HG03280 (cell line): ENCODE measurements at regions not wholly inside any gene's neighbourhood (a gene's known extent, or its start where the extent isn't known, plus 50 kb on each side); places are given as distances from the start of the nearest gene placed in this dataset.
"Not testable (repeated sequence)": the region's sequence is repeated elsewhere in the genome, so short reads cannot be mapped to it uniquely, and the experiment has no call there.

ENCODE experiments used
- ATAC-seq: cut with Tn5 transposase; IDR thresholded peaks from one replicate; pipeline ENCODE4 v1.9.1; 2021; ENCODE audit warnings: mild to moderate bottlenecking, moderate library complexity; ENCODE audit not compliant: unreplicated experiment

DNA sequence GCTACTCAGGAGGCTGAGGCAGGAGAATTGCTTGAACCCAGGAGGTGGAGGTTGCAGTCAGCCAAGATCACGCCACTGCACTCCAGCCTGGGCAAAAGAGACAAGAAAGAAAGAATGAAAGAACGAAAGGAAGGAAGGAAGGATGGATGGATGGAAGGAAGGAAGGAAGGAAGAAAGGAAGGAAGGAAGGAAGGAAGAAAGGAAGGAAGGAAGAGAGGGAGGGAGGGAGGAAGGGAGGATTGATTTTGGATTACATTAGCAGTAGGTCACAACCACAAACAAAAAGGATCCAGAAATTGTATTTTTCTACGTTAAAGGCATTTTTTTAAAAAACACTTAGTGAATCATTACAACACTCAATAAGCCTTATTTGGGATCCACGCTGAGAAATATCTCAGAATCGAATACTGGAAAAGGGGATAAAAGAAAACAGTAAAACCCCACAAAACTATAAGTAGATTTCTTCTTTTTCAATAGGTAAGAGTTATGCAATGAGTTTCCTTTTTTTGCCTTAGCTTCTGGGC lies 136.9 kb upstream of the FREM1 start:
- ATAC-seq, result no peak

DNA sequence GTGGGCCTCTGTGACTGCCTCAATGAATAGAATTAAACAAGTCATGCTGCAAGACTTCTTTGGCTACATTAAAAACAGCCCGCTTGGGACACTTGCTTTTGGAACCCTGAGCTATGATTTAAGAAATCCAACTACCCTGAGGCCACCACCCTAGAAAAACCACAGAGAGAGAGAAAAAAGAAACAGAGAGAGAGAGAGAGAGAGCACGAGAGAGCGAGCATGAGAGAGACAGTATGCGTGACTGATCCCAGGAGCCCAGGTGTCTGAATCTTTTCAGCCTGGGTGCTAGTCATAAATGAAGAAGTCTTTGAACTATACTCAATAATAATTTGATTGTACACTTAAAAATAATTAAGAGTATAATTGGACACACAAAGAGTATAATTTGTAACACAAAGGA lies 123.1 kb upstream of the FREM1 start:
- ATAC-seq, result no peak

DNA sequence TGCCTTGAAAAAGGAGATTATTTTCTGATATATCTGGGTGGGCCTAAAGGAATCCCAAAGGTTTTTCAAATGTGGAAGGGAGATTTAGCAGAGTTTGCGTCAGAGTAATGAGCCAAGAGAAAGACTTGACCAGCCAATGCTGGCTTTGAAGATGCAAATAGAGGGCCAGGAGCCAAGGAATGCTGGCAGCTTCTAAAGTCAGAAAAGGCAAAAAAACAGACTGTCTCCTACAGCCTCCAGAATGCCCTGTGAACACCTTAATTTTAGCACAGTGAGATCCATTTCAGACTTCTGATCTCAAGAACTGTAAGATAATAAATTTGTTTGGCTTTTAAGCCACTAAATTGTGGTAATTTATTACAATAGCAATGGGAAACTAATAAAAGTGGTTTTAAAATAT lies 122.6 kb upstream of the FREM1 start:
- no peak for ATAC-seq

DNA sequence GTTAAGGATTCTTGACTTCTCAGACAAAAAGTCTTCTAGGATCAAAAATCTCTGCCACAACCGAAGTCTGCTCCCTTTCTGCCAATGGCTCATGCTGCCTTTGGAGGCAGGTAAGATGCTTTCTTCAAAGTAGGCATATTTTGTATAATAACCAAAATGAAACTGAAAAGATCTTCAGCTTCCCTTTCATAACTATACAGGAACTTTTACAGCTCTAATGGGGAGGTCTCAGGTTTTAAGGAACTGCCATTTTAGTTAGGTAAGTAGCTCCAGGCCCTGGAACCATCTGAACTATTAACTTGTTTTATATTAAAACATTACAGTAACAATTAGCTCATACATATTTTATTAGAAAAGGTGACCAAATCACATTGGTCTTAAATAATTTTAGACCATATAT lies 110.9 kb upstream of the FREM1 start:
- ATAC-seq, result no peak

DNA sequence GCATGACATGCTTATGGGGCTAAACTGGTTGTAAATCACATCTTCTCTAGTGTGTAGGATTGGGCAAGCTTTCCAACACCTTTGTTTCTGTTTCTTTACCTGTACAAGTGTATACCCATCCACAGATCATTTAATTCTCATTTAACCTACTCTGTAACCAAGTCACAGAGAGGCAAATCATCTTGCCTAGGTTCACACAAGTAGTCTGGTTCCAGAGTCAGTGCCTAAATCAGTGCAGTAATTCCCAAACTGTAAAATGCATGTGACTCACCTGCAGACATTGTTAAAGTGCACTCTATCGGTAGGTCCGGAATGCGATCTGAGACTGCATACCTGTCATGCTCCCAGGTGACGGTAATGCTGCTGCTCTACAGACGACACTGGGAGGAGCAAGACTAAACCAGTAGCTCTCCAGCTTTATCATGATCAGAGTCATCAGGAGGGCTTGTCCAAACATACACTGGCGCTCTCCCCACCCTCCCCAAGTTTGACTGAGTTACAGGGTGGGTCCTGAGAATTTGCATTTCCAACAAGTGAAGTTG lies 107.9 kb upstream of the FREM1 start:
- ATAC-seq, result no peak

DNA sequence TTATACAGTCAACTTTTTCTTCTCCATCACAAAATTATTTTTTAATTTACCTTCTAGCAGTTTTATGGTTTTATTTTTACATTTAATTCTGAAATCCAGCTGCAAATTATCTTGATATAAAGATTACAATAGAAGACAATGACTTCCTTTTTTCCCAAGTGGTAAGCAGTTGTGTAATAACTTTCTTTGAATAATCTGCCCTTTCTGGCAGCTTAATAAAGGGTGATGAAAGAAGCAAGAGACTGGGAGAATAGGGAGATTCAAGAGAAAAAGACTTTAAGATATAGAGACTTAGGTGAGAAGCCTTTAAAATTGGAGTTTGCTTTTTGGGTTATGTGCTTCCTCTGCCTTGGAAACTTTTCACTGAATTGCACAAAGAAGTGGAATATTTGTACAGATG lies 100.4 kb upstream of the FREM1 start:
- ATAC-seq, result no peak

- ATAC-seq, result no peak
Measured at GRCh38 chr9:15007698-15008097, 97.5 kb upstream of the FREM1 start.

GRCh38 chr9:14994738-14995137 lies 84.5 kb upstream of the FREM1 start:
- ATAC-seq, result no peak

DNA sequence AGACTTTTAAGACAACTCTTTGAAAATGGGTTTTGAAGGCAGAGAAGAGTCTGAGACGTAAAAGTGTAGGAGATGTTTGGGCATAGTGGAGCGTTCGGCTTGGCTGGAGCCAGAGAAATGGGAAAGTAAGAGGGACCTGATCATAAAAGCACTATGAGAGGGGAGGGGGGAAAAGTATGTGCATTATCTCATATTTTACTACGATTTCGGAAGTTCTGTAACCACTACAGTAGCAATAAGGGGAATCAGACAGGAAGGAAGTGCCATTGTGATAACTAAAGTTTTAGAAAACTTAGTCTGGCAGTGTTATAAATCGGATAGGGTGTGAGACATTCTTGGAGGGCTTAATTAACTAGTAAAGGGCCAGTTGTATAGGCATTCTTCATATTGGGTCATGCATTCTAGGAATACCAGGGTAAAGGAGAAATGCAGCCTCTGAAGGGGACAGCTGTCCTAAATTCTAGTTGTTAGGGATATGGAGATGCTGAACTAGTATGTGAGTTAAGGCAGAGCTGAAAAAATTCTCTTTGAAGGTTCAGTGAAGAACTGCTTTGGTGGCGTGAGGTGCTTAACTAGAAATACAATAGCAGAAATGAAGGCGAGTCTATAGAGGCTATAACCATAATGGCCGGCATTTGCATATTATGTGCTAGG lies 83.8 kb upstream of the FREM1 start:
- ATAC-seq, result no peak

- no peak for ATAC-seq
Measured at GRCh38 chr9:14993061-14993800, 83.0 kb upstream of the FREM1 start.

GRCh38 chr9:14992516-14992915 lies 82.3 kb upstream of the FREM1 start:
- ATAC-seq, result no peak

DNA sequence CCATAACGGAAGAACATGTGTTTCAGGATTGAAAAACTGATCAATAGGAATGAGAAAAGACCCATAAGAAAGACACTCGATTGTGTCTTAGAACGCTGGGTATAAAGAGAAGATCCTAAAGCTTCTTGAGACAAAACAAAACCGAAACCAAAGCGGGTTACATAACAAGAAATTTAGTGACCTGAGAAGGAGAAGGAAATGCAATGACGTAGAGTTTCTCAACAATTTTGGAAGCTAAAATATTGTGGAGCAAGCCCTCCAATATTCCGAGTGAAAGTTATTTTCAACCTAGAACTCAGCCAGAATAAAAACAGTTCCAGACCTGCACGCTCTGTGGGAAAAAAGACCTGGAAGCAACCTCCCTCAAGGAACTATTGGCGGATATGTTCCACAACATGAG lies 81.9 kb upstream of the FREM1 start:
- ATAC-seq, result no peak

DNA sequence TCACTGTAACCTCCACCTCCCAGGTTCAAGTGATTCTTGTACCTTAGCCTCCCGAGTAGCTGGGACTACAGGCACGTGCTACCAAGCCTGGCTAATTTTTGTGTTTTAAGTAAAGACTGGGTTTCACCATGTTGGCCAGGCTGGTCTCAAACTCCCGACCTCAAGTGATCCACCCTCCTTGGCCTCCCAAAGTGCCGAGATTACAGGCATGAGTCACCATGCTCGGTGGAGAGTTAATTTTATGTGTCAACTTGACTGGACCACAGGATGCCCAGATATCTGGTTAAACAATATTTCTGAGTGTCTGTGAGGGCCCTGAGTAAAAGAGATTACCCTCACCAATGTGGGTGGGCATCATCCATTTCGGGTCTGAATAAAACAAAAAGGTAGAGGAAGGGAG lies 80.4 kb upstream of the FREM1 start:
- ATAC-seq, result not testable (repeated sequence)

DNA sequence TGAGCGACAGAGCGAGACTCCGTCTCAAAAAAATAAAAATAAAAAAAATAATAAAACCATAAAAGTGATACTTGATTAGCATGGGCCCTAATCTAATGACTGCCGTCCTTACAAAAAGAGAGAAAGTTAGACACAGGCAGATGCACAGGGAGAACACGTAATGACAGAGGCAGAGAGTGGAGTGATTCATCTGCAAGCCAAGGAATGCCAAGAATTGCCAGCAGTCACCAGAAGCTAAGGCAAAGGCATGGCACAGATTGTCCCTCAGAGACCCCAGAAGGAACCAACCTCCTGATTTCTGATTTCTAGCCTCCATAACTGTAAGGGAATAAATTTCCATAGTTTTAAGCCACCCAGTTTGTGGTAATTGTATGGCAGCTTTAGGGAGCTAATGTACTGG lies 79.6 kb upstream of the FREM1 start:
- no peak for ATAC-seq

DNA sequence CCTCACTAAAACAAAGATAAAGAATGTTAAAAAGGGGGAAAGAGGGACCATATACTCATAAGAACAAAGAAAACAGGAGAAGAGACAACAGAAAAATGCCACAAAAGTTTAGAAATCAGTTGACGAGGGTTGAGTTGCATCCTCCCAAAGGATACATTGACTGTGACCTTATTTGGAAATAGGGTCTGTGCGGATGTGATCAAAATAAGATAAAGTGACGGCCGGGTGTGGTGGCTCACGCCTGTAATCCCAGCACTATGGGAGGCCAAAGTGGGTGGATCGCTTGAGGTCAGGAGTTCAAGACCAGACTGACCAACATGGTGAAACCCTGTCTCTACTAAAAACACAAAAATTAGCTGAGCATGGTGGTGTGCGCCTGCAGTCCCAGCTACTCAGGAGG lies 79.1 kb upstream of the FREM1 start:
- not testable (repeated sequence) for ATAC-seq

- peak; percentile 55 for ATAC-seq
Measured at GRCh38 chr9:14987858-14988257, 77.6 kb upstream of the FREM1 start.

- no peak for ATAC-seq
Measured at GRCh38 chr9:14985419-14985818, 75.2 kb upstream of the FREM1 start.

DNA sequence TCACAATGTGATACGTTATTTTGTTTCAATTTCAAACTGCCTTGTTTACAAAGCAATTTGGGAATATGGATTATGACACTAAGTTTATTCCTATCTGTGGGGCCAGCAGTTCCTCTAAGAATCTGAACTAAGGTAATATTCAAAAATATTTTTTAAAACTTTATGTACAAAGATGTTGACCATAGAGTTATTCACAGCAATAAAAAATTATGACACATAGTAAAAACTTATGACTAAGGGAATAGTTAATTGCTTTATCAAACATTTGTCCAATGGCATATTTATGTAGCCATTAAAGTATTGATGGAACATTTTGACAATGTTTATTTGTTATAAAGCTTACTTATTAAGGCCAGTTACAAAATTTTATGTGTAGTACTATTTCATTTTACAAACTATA lies 73.4 kb upstream of the FREM1 start:
- ATAC-seq, result no peak

GRCh38 chr9:14981291-14981950 lies 71.2 kb upstream of the FREM1 start:
- ATAC-seq, result no peak

DNA sequence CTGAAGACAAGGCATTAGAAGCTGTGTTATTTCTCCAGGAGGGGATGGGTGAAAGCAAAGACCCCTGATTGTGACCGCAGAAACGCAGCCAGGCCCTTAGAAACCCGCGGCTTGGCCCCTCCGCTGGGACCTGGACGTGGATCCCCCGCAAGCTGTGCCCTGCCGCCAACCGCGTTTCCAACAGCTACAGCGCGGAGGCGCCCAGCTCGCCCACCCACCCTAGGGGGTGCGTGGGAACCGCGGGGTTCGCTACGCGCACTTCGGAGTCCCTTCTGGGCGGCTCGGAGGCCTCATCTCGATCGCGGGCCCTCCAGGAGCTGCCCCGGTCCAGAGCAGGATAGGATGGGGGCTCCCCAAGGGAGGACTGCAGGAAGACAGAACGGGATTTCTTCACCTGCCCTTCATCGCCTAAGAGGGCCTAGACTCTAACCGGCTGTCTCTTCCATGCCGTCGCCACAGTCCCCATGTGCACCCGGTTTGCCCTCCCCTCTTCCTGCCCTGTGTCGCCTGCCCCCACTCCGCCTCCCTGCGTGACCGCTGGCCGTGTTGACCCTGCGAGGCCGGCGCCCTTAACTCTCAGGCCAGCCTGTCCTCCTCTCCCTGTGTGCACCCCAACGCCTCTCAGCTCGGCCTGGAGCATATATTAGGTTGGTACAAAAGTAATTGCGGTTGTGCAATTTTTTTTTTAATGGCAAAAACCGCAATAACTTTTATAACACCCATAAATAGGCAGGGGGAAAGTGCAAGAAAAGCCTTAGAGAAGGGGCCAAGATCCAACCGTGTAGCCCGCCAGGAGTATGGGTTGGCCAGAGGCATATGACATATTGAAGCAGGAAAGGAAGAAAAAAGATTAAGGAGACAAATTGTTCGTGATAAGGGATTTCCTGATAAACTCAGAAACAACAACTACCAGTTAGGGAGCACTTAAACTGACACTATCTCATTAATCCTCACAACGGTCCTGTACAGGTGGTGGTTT lies 68.1 kb upstream of the FREM1 start:
- no peak for ATAC-seq
